A673 (cell line): ENCODE measurements at regions not wholly inside any gene's neighbourhood (a gene's known extent, or its start where the extent isn't known, plus 50 kb on each side); places are given as distances from the start of the nearest gene placed in this dataset.

Source experiments
- CTCF ChIP-seq: fragments of 300-800, 200-600 bp; sonication (generic); conservative IDR thresholded peaks from 2 replicates; pipeline ENCODE4 v1.5.1; 2017; ENCODE audit warnings: low read depth, mild to moderate bottlenecking, antibody characterized with exemption, low read length, moderate library complexity, mixed read lengths
- EZH2 ChIP-seq: fragments of 200-600 bp; sonication (generic); IDR thresholded peaks from 2 replicates; pipeline ENCODE4 v1.6.1; 2017; ENCODE audit warnings: borderline replicate concordance, low read depth, mild to moderate bottlenecking, mixed read lengths, antibody characterized with exemption, low read length; ENCODE audit not compliant: poor library complexity, severe bottlenecking

- TF ChIP-seq CTCF = no peak
- TF ChIP-seq EZH2 = no peak
These were observed 640.9 kb downstream of the MED13L start for GRCh38 chr12:115636546-115636945.
